Stomach (tissue), 4 donors: ENCODE measurements at regions not wholly inside any gene's neighbourhood (a gene's known extent, or its start where the extent isn't known, plus 50 kb on each side); places are given as distances from the start of the nearest gene placed in this dataset.
"Not testable (repeated sequence)": the region's sequence is repeated elsewhere in the genome, so short reads cannot be mapped to it uniquely, and the experiment has no call there.

Experiments used
- EP300 ChIP-seq: sonication (generic); formaldehyde crosslinking; IDR thresholded peaks from one replicate; pipeline ENCODE4 v1.6.1; 2017; ENCODE audit warnings: antibody characterized with exemption
- POLR2A ChIP-seq, 4 donors: fragments of 450-650 bp; IDR thresholded peaks; one replicate each; pipeline ENCODE4 v1.6.1; 2016; ENCODE audit warnings: antibody characterized with exemption in 4 of 4, control low read depth in 2 of 4, mild to moderate bottlenecking in 1 of 4, moderate library complexity in 1 of 4
- TF ChIP-seq, protein P1 (sequence below), 7 experiments: fragments of 450-650 bp in 4 of 7; fragments of 200-600 bp in 3 of 7; sonication (generic) in 3 of 7; IDR thresholded peaks; one replicate each; pipeline ENCODE4 v1.5.1; 2016 to 2019; ENCODE audit warnings: antibody characterized with exemption in 7 of 7, control low read depth in 2 of 7, mild to moderate bottlenecking in 1 of 7

DNA sequence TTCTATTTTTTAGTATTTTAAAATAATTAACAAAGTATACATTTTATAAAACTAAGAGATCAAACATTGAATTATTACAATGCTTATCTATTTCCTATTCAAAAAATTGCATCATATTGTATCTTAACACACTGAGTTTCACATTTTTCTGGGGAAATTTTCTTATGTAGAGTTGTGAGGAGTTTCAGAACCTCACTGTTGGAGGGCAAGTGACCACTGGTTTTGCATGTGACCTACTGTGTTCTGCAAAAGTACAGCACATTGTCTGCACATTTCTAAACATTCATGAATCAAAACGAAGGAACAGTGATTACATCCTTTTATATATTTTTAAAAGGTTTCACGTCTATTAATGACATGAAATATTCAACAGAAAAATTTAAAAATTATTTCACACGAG is 82.3 kb upstream of the C1QTNF3 start:
- TF ChIP-seq, protein P1, sequence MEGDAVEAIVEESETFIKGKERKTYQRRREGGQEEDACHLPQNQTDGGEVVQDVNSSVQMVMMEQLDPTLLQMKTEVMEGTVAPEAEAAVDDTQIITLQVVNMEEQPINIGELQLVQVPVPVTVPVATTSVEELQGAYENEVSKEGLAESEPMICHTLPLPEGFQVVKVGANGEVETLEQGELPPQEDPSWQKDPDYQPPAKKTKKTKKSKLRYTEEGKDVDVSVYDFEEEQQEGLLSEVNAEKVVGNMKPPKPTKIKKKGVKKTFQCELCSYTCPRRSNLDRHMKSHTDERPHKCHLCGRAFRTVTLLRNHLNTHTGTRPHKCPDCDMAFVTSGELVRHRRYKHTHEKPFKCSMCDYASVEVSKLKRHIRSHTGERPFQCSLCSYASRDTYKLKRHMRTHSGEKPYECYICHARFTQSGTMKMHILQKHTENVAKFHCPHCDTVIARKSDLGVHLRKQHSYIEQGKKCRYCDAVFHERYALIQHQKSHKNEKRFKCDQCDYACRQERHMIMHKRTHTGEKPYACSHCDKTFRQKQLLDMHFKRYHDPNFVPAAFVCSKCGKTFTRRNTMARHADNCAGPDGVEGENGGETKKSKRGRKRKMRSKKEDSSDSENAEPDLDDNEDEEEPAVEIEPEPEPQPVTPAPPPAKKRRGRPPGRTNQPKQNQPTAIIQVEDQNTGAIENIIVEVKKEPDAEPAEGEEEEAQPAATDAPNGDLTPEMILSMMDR (IDR thresholded peaks at IDR 0.05): not testable (repeated sequence)
- TF ChIP-seq POLR2A (IDR thresholded peaks at IDR 0.05); EP300: not testable (repeated sequence)
